H1 (cell line): ENCODE measurements at regions not wholly inside any gene's neighbourhood (a gene's known extent, or its start where the extent isn't known, plus 50 kb on each side); places are given as distances from the start of the nearest gene placed in this dataset.

Source experiments
- CHD7 ChIP-seq: fragments of 300-600 bp; sonication (generic); IDR thresholded peaks from 2 replicates; pipeline ENCODE4 v1.7.1; 2012; ENCODE audit warnings: low read length, moderate library complexity, mild to moderate bottlenecking, inconsistent platforms; ENCODE audit not compliant: insufficient replicate concordance
- GABPA ChIP-seq: IDR thresholded peaks from 2 replicates; pipeline ENCODE4 v1.6.1; 2011; ENCODE audit warnings: mild to moderate bottlenecking, low read length, moderate library complexity, borderline replicate concordance; ENCODE audit not compliant: insufficient read depth

DNA sequence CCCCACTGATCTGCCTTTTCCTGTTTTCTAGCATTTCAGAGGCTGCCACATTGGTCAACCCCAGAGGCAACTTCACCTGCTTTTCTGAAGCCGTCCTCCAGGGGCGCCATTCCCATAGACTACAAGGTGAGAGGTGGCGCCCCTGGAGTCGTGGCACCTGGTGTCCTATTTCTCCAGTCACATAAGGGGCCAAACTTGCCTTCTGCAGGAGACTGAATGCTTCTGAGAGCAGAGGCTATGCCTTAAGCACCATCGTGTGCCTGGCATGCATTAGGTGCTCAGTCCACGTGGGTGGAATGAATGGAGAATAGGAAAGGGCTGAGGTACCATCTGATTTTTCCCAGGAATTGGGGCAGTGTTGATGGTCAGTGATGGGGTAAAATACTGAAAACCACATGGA lies 164.8 kb downstream of the HAPSTR1 start (continued):
- TF ChIP-seq GABPA: no peak
- TF ChIP-seq CHD7: no peak
